Fibroblast of villous mesenchyme (primary cell): ENCODE measurements at regions not wholly inside any gene's neighbourhood (a gene's known extent, or its start where the extent isn't known, plus 50 kb on each side); places are given as distances from the start of the nearest gene placed in this dataset.
"Not testable (repeated sequence)": the region's sequence is repeated elsewhere in the genome, so short reads cannot be mapped to it uniquely, and the experiment has no call there.

Experiments
- DNase-seq: peaks from one replicate; pipeline ENCODE4 v3.0.0-alpha.2; 2010; ENCODE audit warnings: low read depth
- H3K4me3 ChIP-seq: 2 replicates; pipeline ENCODE4 v1.5.1; 2011; ENCODE audit warnings: low read depth, mild to moderate bottlenecking, low read length
- TF ChIP-seq, protein P1 (sequence below): IDR thresholded peaks from 2 replicates; pipeline ENCODE4 v1.5.1; 2012; ENCODE audit warnings: low read depth, mild to moderate bottlenecking, low read length; ENCODE audit not compliant: insufficient read depth

DNA sequence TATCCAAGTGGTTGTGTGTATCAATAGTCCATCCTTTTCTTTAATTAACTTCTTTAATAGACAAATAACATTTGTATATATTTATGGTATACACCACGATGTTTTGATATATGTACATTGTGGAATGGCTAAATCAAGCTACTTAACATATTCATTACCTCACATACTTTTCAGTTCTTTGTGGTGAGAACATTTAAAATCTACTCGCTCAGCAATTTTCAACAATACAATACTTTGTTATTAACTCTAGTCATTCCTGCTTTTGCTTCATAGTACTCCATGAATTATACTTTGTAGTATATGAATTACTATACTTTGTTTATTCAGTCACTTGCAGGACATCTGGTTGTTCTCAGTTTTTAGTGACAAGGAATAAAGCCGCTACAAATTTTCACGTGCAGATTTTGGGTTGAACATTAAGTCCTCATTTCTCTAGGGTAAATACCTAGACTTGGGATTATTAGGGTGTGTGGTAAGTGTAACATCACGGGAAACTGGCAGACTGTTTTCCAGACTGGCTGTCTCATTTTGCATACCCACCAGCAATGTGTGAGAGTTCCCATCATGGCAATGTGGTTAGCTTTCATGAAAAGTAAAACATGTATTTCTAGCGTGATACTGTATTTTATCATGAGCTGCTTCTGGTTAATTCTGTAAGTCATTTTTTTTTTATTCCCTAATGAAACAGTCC is 354.4 kb upstream of the WWC1 start:
- no peak overlapping the region for H3K4me3 ChIP-seq
- no peak for DNase-seq
- TF ChIP-seq, protein P1, sequence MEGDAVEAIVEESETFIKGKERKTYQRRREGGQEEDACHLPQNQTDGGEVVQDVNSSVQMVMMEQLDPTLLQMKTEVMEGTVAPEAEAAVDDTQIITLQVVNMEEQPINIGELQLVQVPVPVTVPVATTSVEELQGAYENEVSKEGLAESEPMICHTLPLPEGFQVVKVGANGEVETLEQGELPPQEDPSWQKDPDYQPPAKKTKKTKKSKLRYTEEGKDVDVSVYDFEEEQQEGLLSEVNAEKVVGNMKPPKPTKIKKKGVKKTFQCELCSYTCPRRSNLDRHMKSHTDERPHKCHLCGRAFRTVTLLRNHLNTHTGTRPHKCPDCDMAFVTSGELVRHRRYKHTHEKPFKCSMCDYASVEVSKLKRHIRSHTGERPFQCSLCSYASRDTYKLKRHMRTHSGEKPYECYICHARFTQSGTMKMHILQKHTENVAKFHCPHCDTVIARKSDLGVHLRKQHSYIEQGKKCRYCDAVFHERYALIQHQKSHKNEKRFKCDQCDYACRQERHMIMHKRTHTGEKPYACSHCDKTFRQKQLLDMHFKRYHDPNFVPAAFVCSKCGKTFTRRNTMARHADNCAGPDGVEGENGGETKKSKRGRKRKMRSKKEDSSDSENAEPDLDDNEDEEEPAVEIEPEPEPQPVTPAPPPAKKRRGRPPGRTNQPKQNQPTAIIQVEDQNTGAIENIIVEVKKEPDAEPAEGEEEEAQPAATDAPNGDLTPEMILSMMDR, result no peak

DNA sequence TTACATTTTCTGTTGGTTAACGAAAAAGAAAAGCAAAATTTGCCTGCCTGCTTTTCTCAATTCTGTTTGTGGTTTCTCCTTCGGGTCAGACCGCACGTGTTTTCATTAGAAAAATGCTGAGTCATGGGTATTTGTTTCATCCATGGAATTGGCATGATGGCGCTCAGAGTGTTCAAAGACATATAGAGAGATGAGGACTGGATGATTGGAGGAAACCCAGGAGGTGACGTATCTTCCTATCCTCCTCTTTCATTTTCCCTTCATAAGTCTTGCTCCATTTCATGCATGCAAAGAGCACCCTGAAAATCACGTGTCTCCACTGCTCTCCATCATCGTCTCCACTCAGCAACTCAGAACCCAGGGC is 353.8 kb upstream of the WWC1 start:
- H3K4me3 ChIP-seq, result no peak overlapping the region
- DNase-seq, result no peak
- TF ChIP-seq, protein P1, result no peak

DNA sequence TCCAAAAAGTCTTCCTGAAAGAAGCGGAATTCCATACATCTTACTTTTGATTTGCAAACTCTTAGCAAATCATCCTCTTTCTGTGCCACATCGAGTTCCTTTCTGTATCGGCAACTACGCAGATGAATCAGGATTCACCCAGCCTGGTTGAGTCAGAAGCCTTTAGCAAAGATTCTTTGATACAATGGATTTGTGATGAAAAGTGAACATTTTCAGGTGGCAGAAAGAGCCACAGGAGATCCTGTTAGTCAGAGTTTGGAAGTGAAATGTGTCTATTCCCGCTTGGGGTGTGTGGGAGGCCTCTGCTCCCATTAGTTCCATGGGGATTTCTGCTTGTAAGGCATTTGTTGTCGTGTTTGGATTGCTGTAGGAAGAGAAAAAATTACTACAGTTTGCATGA is 351.8 kb upstream of the WWC1 start:
- DNase-seq, result no peak
- TF ChIP-seq, protein P1, result no peak
- no peak overlapping the region for H3K4me3 ChIP-seq

DNA sequence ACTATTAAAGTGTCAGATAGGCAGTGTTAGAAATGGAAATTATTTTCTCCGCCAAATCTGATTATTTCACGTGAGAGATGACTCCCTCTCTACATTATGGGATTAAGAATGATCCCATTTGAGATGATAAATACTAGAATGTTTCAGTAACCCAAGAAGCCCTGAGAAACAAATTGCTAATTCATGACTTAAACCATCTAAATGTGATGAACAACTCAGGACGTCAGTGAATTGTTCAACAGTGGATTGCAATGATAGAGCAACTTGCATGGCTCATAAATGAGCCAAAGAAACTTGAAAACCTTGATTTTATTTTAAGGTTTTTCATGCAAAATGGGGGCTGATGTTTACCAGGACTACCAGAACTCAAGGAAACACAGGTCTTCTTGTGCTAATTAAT is 350.5 kb upstream of the WWC1 start:
- no peak for DNase-seq
- TF ChIP-seq, protein P1, result no peak
- no peak overlapping the region for H3K4me3 ChIP-seq

DNA sequence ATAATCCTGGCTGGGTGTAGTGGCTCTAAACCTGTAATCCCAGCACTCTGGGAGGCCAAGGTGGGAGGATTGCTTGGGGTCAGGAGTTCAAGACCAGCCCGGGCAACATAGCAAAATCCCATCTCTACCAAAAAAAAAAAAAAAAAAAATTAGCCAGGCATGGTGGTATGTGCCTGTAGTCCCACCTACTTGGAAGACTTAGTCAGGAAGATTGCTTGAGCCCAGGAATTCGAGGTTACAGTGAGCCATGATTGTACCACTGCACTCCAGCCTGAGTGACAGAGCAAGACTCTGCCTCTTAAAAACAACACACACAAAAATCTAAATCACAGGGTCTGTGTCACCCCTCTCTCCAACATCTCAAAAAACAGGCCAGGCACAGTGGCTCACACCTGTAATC is 349.9 kb upstream of the WWC1 start:
- H3K4me3 ChIP-seq, DNase-seq: not testable (repeated sequence)

DNA sequence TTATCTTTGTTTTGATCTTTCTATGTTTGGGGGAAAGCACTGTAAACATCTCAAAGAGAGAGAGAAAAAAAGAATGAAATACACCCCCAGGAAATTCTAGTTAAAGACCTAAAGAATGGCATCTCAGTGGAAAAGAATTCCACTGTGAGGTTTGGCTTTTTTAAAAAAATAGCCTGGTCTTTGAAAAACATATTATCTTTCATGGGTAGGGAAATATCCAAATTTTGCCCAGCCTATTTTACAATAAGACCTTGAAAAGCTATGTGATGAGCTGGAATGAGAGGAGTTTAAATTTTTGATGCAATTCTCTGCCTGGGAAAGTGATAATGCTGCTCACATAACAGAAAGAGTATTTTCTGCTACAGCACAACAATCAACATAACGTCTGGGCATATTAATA is 348.1 kb upstream of the WWC1 start:
- DNase-seq, result no peak
- no peak overlapping the region for H3K4me3 ChIP-seq
- TF ChIP-seq, protein P1, result no peak

DNA sequence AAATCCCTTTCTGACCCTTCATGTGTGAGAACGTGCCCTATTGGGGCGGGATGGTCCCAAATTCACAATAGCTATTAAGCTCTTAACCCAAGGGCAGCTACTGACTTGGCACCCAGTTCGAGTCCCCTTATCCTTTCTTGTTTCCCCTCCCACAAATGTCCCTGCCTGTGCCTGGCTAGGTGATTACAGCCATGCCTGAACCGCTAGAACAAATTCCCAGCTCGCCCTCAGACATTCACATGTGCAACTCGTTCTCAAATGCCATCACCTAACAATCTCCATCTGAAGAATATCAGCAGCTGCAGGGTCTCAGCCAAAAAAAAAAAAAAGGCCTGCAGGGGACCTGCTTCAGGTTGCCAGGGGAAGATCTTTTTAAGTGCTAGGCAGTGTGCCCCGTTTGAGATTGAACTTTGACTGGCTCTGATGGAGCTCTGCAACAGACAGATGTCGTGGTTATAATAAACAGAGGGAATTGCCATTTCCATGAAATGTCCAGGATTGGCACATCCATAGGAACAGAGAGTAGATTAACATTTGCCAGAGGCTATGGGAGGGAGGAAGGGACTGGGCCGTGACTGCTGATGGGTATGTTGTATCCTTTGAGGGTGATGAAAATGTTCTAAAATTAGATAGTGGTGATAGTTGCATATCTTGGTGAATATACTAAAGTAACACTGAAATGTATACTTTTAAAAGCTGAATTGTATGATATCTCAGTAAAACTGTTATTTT is 347.2 kb upstream of the WWC1 start:
- no peak overlapping the region for H3K4me3 ChIP-seq
- DNase-seq, result no peak
- TF ChIP-seq, protein P1, result no peak
